Natural killer cell (primary cell): ENCODE measurements at regions not wholly inside any gene's neighbourhood (a gene's known extent, or its start where the extent isn't known, plus 50 kb on each side); places are given as distances from the start of the nearest gene placed in this dataset.
A peak's percentile ranks its signal among the peaks of the same experiment; 100 is the strongest.
"Not testable (repeated sequence)": the region's sequence is repeated elsewhere in the genome, so short reads cannot be mapped to it uniquely, and the experiment has no call there.

Experiments used
- ATAC-seq, 3 donors: fragments of 150-1000 bp in 2 of 3; fragments of 200-7000 bp in 1 of 3; cut with Tn5 transposase; 1 replicate in 1 of 3; 2 replicates in 2 of 3; pipeline ENCODE4 v1.10.0; 2021; ENCODE audit warnings: mild to moderate bottlenecking in 2 of 3, moderate library complexity in 2 of 3
- DNase-seq, 2 donors: peaks; one replicate each; pipeline versions ENCODE4 v3.0.0 to v3.0.0-alpha.2; 2013 to 2021; ENCODE audit warnings: mixed read lengths in 1 of 2
- H3K27ac ChIP-seq: one replicate; pipeline ENCODE4 v1.5.1; 2013; ENCODE audit warnings: mild to moderate bottlenecking, low read length
- H3K27me3 ChIP-seq: one replicate; pipeline ENCODE4 v1.6.1; 2013; ENCODE audit warnings: low read length; ENCODE audit not compliant: control insufficient read depth, insufficient read depth
- H3K36me3 ChIP-seq: one replicate; pipeline ENCODE4 v1.6.1; 2013; ENCODE audit warnings: low read length; ENCODE audit not compliant: control insufficient read depth, insufficient read depth
- H3K4me1 ChIP-seq: one replicate; pipeline ENCODE4 v1.6.1; 2013; ENCODE audit warnings: low read length; ENCODE audit not compliant: control insufficient read depth, insufficient read depth
- H3K4me3 ChIP-seq: one replicate; pipeline ENCODE4 v1.5.1; 2013; ENCODE audit warnings: low read length
- H3K9me3 ChIP-seq: one replicate; pipeline ENCODE4 v1.6.1; 2013; ENCODE audit warnings: low read length; ENCODE audit not compliant: control insufficient read depth, insufficient read depth
- H3K27ac Mint-ChIP-seq, 2 donors: one replicate each; pipeline ENCODE4 v1.8.0; 2022; ENCODE audit warnings: mild to moderate bottlenecking in 2 of 2, mixed read lengths in 2 of 2, moderate library complexity in 1 of 2
- H3K27me3 Mint-ChIP-seq, 2 donors: one replicate each; pipeline ENCODE4 v1.8.0; 2022; ENCODE audit warnings: low read depth in 2 of 2, mixed read lengths in 2 of 2
- H3K36me3 Mint-ChIP-seq: one replicate; pipeline ENCODE4 v1.8.0; 2022; ENCODE audit warnings: mixed read lengths
- H3K4me1 Mint-ChIP-seq, 2 donors: one replicate each; pipeline ENCODE4 v1.8.0; 2022; ENCODE audit warnings: mixed read lengths in 2 of 2
- H3K4me3 Mint-ChIP-seq: one replicate; pipeline ENCODE4 v1.8.0; 2022; ENCODE audit warnings: mild to moderate bottlenecking, moderate library complexity, mixed read lengths
- H3K9me3 Mint-ChIP-seq, 2 donors: one replicate each; pipeline ENCODE4 v1.8.0; 2022; ENCODE audit warnings: mixed read lengths in 2 of 2
- CTCF ChIP-seq: fragments of 200-600 bp; IDR thresholded peaks from one replicate; pipeline ENCODE4 v1.8.0; 2022; ENCODE audit warnings: antibody characterized with exemption
- WGBS: methylation state at CpG from one replicate; pipeline ENCODE4 v1.1.7; 2013; ENCODE audit warnings: missing lambda C conversion rate; ENCODE audit not compliant: insufficient coverage; 5-methylcytosine and 5-hydroxymethylcytosine counted together
- intact Hi-C: fragments of 100-400 bp; cut with micrococcal nuclease; formaldehyde crosslinking; loops from one replicate; pipeline ENCODE4 v1.14.2; 2022

- intact Hi-C loops = no loop called here
- no peaks in the 10 kb centered on the region for H3K9me3 Mint-ChIP-seq
These were observed 73.1 kb upstream of the MEF2A start for GRCh38 chr15:99492716-99493115.

GRCh38 chr15:99493461-99493860 lies 72.3 kb upstream of the MEF2A start:
- no peak overlapping the region for H3K27ac Mint-ChIP-seq

More at GRCh38 chr15:99492716-99493115, 73.1 kb upstream of the MEF2A start:
- 96% methylated on average over 10 of the region's 10 CpGs for WGBS
- Mint-ChIP-seq H3K36me3 (no peaks in the 10 kb centered on the region), H3K27ac (no peak overlapping the region), H3K27me3 (peaks cover 3 to 14% of the 10 kb centered on the region in 2 donors), H3K4me3 (no peak overlapping the region), H3K4me1 (peaks cover 11 to 13% of the 10 kb centered on the region in 2 donors)
- no peak for TF ChIP-seq CTCF
- no peak for ATAC-seq
- no peaks in the 10 kb centered on the region for H3K27me3 ChIP-seq
- DNase-seq = no peak
- no peak overlapping the region for H3K4me3 ChIP-seq
- peaks cover 15% of the 10 kb centered on the region for H3K4me1 ChIP-seq
- no peaks in the 10 kb centered on the region for H3K9me3 ChIP-seq
- H3K27ac ChIP-seq = no peak overlapping the region
- H3K36me3 ChIP-seq = no peaks in the 10 kb centered on the region

GRCh38 chr15:99494536-99495233 lies 71.1 kb upstream of the MEF2A start:
- Mint-ChIP-seq H3K4me1 (peaks cover 11 to 19% of the 10 kb centered on the region in 2 donors), H3K27me3 (peaks cover 12 to 21% of the 10 kb centered on the region in 2 donors)
- H3K36me3 Mint-ChIP-seq, H3K36me3 ChIP-seq, H3K9me3 ChIP-seq, DNase-seq, H3K27ac Mint-ChIP-seq, H3K27me3 ChIP-seq, H3K4me3 Mint-ChIP-seq, H3K9me3 Mint-ChIP-seq, ATAC-seq, H3K4me3 ChIP-seq, H3K27ac ChIP-seq, intact Hi-C loops: not testable (repeated sequence)
- WGBS = 93% methylated on average over 40 of the region's 40 CpGs
- H3K4me1 ChIP-seq = peaks cover 15% of the 10 kb centered on the region

More at GRCh38 chr15:99493461-99493860, 72.3 kb upstream of the MEF2A start:
- TF ChIP-seq CTCF = no peak
- DNase-seq (no peak), ATAC-seq (no peak)
- Histone ChIP-seq H3K27me3 (no peaks in the 10 kb centered on the region), H3K4me3 (no peak overlapping the region), H3K9me3 (no peaks in the 10 kb centered on the region), H3K4me1 (peaks cover 15% of the 10 kb centered on the region), H3K27ac (no peak overlapping the region), H3K36me3 (no peaks in the 10 kb centered on the region)
- H3K36me3 Mint-ChIP-seq = peaks cover 5% of the 10 kb centered on the region
- H3K4me3 Mint-ChIP-seq = no peak overlapping the region
- H3K9me3 Mint-ChIP-seq = no peaks in the 10 kb centered on the region
- intact Hi-C loops = no loop called here
- H3K4me1 Mint-ChIP-seq = peaks cover 11 to 17% of the 10 kb centered on the region in 2 donors
- WGBS = 97% methylated on average over 11 of the region's 11 CpGs
- H3K27me3 Mint-ChIP-seq = peaks cover 7 to 21% of the 10 kb centered on the region in 2 donors

GRCh38 chr15:99495430-99496301 lies 70.1 kb upstream of the MEF2A start:
- H3K4me3 ChIP-seq = no peak overlapping the region
- intact Hi-C loops = no loop called here
- 51% methylated on average over 12 of the region's 13 CpGs for WGBS
- H3K27ac ChIP-seq = no peak overlapping the region
- DNase-seq = peak in 1 of 2 donors; percentile 24
- H3K9me3 ChIP-seq = no peaks in the 10 kb centered on the region
- no peaks in the 10 kb centered on the region for H3K27me3 ChIP-seq
- H3K27ac Mint-ChIP-seq = peak overlapping the region in 1 of 2 donors; percentile 53
- no peaks in the 10 kb centered on the region for H3K9me3 Mint-ChIP-seq
- peaks cover 11 to 22% of the 10 kb centered on the region in 2 donors for H3K4me1 Mint-ChIP-seq
- peaks cover 12 to 22% of the 10 kb centered on the region in 2 donors for H3K27me3 Mint-ChIP-seq
- ATAC-seq = peak in 2 of 3 donors; percentile 26 to 46
- peaks cover 15% of the 10 kb centered on the region for H3K4me1 ChIP-seq
- no peak for TF ChIP-seq CTCF
- no peaks in the 10 kb centered on the region for H3K36me3 ChIP-seq
- no peak overlapping the region for H3K4me3 Mint-ChIP-seq
- H3K36me3 Mint-ChIP-seq = peaks cover 8% of the 10 kb centered on the region
